RWPE2 (cell line): ENCODE measurements at regions not wholly inside any gene's neighbourhood (a gene's known extent, or its start where the extent isn't known, plus 50 kb on each side); places are given as distances from the start of the nearest gene placed in this dataset.
A peak's percentile ranks its signal among the peaks of the same experiment; 100 is the strongest.

Source experiments
- ATAC-seq: fragments of 200-7000 bp; cut with Tn5 transposase; 3 replicates; pipeline ENCODE4 v1.9.1; 2021; ENCODE audit warnings: low read depth
- DNase-seq: peaks from one replicate; pipeline ENCODE4 v3.0.0-alpha.2; 2020; ENCODE audit warnings: low spot score
- H3K27ac ChIP-seq: fragments of 450-650 bp; 2 replicates; pipeline ENCODE4 v1.5.1; 2017; ENCODE audit warnings: mild to moderate bottlenecking; ENCODE audit not compliant: poor library complexity, severe bottlenecking
- H3K27me3 ChIP-seq: fragments of 250-450 bp; sonication (Bioruptor Pico); 2 replicates; pipeline ENCODE4 v1.5.1; 2021; ENCODE audit warnings: mild to moderate bottlenecking, moderate library complexity; ENCODE audit not compliant: insufficient read depth, poor library complexity, severe bottlenecking
- H3K36me3 ChIP-seq: fragments of 250-450 bp; sonication (Bioruptor Pico); 2 replicates; pipeline ENCODE4 v1.5.1; 2020; ENCODE audit warnings: low read depth, mild to moderate bottlenecking, moderate library complexity
- H3K4me1 ChIP-seq: fragments of 250-450 bp; sonication (Bioruptor Pico); 2 replicates; pipeline ENCODE4 v1.5.1; 2021; ENCODE audit warnings: mild to moderate bottlenecking, moderate library complexity; ENCODE audit not compliant: insufficient read depth, poor library complexity, severe bottlenecking
- H3K4me3 ChIP-seq: fragments of 250-450 bp; sonication (Bioruptor Pico); 2 replicates; pipeline ENCODE4 v1.5.1; 2021; ENCODE audit warnings: mild to moderate bottlenecking, moderate library complexity; ENCODE audit not compliant: severe bottlenecking
- H3K9me3 ChIP-seq: fragments of 250-450 bp; sonication (Bioruptor Pico); 2 replicates; pipeline ENCODE4 v1.5.1; 2021; ENCODE audit warnings: mild to moderate bottlenecking, moderate library complexity; ENCODE audit not compliant: severe bottlenecking
- TF ChIP-seq, protein P1 (sequence below): fragments of 450-650 bp; IDR thresholded peaks from one replicate; pipeline ENCODE4 v1.5.1; 2017; ENCODE audit warnings: mild to moderate bottlenecking, moderate library complexity; ENCODE audit not compliant: poor library complexity, severe bottlenecking

DNA sequence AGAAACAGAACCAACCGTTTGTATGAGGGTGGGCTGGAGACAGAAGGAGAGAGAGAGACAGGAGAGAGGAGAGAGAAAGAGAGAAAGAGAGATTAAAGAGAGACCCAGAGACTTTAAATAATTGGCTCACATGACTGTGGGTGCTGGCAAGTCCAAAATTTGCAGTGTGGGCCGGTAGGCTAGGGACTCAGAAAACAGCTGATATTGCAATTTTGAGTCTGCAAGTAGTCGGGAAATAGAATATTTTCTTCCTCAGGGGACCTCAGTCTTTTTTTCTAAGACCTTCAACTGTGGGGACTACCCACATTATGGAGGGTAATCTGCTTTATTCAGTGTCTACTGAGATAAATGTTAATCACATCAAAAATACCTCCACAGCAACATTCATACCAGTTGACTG lies 1439.0 kb downstream of the CDH11 start:
- no peaks in the 10 kb centered on the region for H3K9me3 ChIP-seq
- TF ChIP-seq, protein P1, sequence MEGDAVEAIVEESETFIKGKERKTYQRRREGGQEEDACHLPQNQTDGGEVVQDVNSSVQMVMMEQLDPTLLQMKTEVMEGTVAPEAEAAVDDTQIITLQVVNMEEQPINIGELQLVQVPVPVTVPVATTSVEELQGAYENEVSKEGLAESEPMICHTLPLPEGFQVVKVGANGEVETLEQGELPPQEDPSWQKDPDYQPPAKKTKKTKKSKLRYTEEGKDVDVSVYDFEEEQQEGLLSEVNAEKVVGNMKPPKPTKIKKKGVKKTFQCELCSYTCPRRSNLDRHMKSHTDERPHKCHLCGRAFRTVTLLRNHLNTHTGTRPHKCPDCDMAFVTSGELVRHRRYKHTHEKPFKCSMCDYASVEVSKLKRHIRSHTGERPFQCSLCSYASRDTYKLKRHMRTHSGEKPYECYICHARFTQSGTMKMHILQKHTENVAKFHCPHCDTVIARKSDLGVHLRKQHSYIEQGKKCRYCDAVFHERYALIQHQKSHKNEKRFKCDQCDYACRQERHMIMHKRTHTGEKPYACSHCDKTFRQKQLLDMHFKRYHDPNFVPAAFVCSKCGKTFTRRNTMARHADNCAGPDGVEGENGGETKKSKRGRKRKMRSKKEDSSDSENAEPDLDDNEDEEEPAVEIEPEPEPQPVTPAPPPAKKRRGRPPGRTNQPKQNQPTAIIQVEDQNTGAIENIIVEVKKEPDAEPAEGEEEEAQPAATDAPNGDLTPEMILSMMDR: no peak

DNA sequence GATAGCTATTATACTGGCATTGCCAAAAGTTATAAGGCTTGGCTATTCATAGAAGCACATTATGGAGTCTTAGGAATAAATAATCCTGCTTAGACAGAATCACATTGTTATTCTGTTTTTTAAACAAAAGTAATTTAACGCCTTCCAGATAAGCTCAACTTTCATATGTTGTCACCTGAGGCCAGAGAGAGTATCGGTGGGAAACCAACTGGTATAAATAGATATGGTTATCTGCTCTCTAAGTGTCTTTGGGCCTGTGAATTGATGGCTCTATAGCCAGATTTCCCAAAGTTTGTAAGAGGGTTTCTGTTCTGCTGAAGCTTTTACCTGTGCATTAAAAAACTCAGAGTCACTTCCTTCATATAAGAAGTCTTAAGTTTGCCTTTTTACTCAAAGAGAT lies 1449.4 kb downstream of the CDH11 start:
- DNase-seq (no peak), ATAC-seq (no peak)
- Histone ChIP-seq H3K36me3 (no peaks in the 10 kb centered on the region), H3K9me3 (no peaks in the 10 kb centered on the region), H3K27me3 (no peaks in the 10 kb centered on the region), H3K27ac (no peak overlapping the region), H3K4me3 (no peak overlapping the region), H3K4me1 (no peaks in the 10 kb centered on the region)
- TF ChIP-seq, protein P1: no peak

More for the DNA sequence above, 1439.0 kb downstream of the CDH11 start:
- ATAC-seq: no peak
- Histone ChIP-seq H3K27ac (no peak overlapping the region), H3K27me3 (no peaks in the 10 kb centered on the region), H3K4me3 (no peak overlapping the region), H3K36me3 (no peaks in the 10 kb centered on the region), H3K4me1 (no peaks in the 10 kb centered on the region)
- no peak for DNase-seq

DNA sequence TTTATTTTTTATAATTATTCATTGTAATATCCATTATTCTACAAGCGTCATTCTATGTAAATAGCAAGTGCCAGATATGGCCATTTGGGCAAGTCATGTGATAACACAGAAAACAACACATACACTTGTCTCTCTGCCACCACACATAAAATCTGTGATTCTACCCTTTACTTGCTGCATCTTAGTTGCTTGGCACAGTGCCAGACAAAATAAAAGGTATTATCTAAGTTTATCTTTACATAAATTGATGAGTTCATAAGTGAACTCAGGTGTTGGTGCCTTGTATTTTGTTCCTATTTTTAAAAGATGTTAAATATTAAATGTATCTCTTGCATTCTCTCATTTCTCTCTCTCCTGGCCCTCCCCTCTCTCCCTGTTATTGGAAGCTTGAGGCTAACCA lies 1458.7 kb downstream of the CDH11 start:
- no peaks in the 10 kb centered on the region for H3K4me1 ChIP-seq
- H3K9me3 ChIP-seq: no peaks in the 10 kb centered on the region
- H3K27me3 ChIP-seq: no peaks in the 10 kb centered on the region
- TF ChIP-seq, protein P1: no peak
- H3K36me3 ChIP-seq: no peaks in the 10 kb centered on the region
- no peak overlapping the region for H3K27ac ChIP-seq
- ATAC-seq (no peak), DNase-seq (no peak)
- H3K4me3 ChIP-seq: no peak overlapping the region

DNA sequence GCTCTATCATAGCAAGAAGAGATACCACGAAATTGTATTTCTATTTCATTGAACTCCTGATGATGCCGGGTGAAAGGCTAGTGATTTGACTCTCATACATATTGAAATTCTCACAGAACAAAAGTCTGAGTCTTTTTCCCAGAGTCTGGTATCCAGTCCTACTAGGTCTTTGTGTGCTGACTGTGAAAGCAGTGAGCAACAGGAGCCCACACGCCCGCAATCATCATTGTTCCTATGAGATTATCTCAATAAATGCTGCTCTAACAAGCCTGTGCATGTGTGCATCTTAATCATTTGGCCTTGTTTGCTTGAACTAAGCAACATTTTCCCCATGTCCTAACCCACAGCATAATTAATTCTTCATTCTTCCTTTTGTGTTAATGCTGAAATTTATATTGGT lies 1466.0 kb downstream of the CDH11 start:
- Histone ChIP-seq H3K9me3 (no peaks in the 10 kb centered on the region), H3K27me3 (no peaks in the 10 kb centered on the region), H3K27ac (no peak overlapping the region), H3K36me3 (no peaks in the 10 kb centered on the region), H3K4me1 (no peaks in the 10 kb centered on the region), H3K4me3 (no peak overlapping the region)
- ATAC-seq (peak; percentile 62), DNase-seq (no peak)
- TF ChIP-seq, protein P1: no peak

DNA sequence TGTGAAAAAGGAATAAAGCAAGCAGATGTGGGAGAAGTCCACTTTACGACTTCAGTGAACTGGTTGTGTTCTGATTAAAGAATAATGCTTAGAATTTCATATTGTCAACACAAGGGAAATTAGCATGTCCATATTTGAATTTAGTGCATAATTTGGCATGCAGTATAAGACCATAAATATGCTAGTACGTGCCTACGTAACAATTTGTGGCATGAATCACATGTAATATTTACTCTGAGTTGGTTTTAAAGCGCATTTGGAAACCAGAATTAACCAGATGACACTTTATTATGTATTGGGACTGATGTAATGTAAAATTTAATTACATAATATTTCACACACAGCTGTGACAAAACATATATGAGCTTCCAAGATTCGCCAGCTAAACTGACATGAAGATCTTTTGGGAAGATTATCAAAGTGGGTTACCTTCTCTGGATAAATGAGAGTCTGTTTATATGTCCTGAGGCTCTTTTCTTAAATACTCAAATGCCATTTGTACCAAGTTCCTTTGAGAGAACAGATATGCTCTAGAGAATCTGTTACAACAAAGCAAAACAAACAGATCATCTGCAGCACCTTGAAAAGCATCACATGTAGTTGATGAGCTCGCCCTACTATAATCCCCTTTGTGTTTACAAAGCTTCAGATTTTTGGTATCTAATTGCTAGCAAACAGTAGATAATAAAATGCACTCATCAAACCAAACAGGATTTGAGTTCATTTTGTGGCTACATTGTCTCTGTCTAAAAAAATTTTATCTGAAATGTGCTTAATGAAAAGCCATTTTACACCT lies 1468.6 kb downstream of the CDH11 start:
- no peaks in the 10 kb centered on the region for H3K27me3 ChIP-seq
- no peaks in the 10 kb centered on the region for H3K36me3 ChIP-seq
- DNase-seq (no peak), ATAC-seq (no peak)
- no peaks in the 10 kb centered on the region for H3K4me1 ChIP-seq
- H3K4me3 ChIP-seq: no peak overlapping the region
- H3K9me3 ChIP-seq: no peaks in the 10 kb centered on the region
- TF ChIP-seq, protein P1: no peak
- no peak overlapping the region for H3K27ac ChIP-seq
